IPS DF 4.7 (cell line): ENCODE measurements at regions not wholly inside any gene's neighbourhood (a gene's known extent, or its start where the extent isn't known, plus 50 kb on each side); places are given as distances from the start of the nearest gene placed in this dataset.

Experiments used
- DNase-seq: peaks from one replicate; pipeline ENCODE4 v3.0.0-alpha.2; 2013; ENCODE audit warnings: low spot score; ENCODE audit errors: extremely low read depth

DNA sequence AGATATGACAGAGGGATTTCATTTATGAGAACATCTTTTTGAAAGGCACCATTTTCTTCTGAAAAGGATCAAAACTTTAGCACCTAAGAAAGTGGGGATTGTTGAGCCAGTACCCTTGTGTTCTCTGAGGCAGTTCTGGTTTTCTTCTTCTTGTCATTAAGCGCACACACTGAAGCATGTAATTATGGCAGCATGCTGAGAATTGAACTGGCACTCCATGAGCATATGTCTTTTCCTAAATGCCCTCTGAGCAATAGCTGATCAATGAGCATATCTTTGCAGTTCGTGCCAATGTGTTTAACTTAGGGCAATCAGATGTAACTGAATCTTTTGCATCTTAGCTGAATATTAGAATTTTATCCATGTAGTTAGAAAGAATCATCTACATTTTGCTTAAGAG is 53.9 kb upstream of the VGLL3 start:
- no peak for DNase-seq

DNA sequence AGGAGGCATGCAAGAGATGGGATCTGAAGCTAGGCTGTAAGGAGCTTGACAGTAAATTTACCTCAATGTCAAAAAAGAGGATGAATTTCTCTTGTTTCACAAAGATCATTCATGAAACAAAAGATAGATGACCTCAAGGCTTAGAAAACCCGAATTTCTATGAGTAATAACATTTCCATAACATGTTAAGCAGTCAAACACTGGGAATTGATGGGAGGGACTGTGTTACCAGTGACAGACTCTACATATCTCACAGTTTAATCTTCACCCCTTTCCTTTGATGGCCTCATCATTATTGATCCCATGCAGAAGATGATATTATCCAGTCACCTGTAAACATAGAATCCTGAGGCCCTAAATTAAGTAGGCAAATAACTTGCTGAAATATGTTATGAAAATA is 53.5 kb upstream of the VGLL3 start:
- no peak for DNase-seq

- DNase-seq: no peak
Measured at GRCh38 chr3:87041191-87041590, 50.2 kb upstream of the VGLL3 start.
